ENCODE measurements at regions not wholly inside any gene's neighbourhood (a gene's known extent, or its start where the extent isn't known, plus 50 kb on each side); places are given as distances from the start of the nearest gene placed in this dataset.

DNA sequence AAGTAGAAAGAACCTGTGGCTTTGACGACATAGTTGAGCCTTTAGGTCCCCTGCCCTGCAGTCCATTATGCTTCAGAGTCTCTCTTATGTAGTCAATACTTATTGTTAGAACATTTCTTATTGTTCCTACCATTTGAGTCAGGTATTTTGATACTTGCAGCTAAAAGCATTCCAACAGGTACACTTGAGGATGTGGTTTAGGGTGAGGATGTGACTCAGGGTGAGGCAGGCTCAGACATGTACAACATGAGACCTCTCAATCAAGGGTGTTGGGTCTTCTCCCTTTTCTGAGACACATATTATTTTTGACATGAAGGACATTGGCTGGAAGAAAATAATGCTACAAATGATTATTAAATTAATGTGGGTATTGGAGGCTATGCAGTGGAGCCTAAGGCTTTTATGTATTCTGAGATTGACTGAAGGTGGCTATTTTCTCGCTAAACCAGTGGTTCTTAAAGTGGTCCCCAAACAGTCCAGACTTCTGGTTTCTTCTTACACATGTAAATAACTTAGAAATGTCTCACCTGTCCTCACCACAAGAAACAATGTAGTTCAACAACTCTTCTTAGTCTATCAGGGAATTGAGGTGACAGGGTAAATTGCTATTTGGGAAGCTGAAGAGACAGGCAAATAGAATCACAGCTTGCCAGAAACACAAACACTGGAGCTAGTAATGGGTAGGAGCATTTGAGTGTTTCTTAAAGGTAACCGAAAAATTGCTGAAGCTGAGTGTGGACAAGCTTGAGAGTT is 135.5 kb upstream of the ZPLD1 start:
- TF ChIP-seq, protein P1, sequence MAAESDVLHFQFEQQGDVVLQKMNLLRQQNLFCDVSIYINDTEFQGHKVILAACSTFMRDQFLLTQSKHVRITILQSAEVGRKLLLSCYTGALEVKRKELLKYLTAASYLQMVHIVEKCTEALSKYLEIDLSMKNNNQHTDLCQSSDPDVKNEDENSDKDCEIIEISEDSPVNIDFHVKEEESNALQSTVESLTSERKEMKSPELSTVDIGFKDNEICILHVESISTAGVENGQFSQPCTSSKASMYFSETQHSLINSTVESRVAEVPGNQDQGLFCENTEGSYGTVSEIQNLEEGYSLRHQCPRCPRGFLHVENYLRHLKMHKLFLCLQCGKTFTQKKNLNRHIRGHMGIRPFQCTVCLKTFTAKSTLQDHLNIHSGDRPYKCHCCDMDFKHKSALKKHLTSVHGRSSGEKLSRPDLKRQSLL (tag by site-specific recombination; IDR thresholded peaks at IDR 0.05), result no peak
- TF ChIP-seq, protein P2, sequence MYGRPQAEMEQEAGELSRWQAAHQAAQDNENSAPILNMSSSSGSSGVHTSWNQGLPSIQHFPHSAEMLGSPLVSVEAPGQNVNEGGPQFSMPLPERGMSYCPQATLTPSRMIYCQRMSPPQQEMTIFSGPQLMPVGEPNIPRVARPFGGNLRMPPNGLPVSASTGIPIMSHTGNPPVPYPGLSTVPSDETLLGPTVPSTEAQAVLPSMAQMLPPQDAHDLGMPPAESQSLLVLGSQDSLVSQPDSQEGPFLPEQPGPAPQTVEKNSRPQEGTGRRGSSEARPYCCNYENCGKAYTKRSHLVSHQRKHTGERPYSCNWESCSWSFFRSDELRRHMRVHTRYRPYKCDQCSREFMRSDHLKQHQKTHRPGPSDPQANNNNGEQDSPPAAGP (tag by site-specific recombination; IDR thresholded peaks at IDR 0.05), result no peak
- TF ChIP-seq KLF1 (tag by site-specific recombination; IDR thresholded peaks at IDR 0.05), result no peak

All from HEK293 (cell line).